Breast epithelium (tissue), 4 donors: ENCODE measurements at regions not wholly inside any gene's neighbourhood (a gene's known extent, or its start where the extent isn't known, plus 50 kb on each side); places are given as distances from the start of the nearest gene placed in this dataset.

Experiments
- DNase-seq, 2 donors: peaks; one replicate each; pipeline ENCODE4 v3.0.0-alpha.2; 2019; ENCODE audit warnings: low spot score in 2 of 2
- H3K27ac ChIP-seq, 2 donors: fragments of 200-600 bp; sonication (generic) in 1 of 2; one replicate each; pipeline ENCODE4 v1.5.1; 2016 to 2019; ENCODE audit warnings: mild to moderate bottlenecking in 1 of 2
- H3K27me3 ChIP-seq, 2 donors: fragments of 200-600 bp; sonication (generic) in 1 of 2; one replicate each; pipeline versions ENCODE4 v1.5.1 to v1.6.0; 2017 to 2019; ENCODE audit warnings: control low read depth in 1 of 2, mild to moderate bottlenecking in 1 of 2
- H3K36me3 ChIP-seq: fragments of 200-600 bp; one replicate; pipeline ENCODE4 v1.5.1; 2019
- H3K4me1 ChIP-seq, 2 donors: fragments of 200-600 bp; sonication (generic); one replicate each; pipeline ENCODE4 v1.5.1; 2016 to 2019; ENCODE audit warnings: control low read depth in 1 of 2
- H3K4me3 ChIP-seq, 3 donors: fragments of 200-600 bp; sonication (generic); 1 replicate in 2 of 3; 2 replicates in 1 of 3; pipeline ENCODE4 v1.5.1; 2016 to 2019; ENCODE audit warnings: mild to moderate bottlenecking in 3 of 3, moderate library complexity in 2 of 3
- H3K9me3 ChIP-seq, 2 donors: fragments of 200-600 bp; sonication (generic) in 1 of 2; one replicate each; pipeline ENCODE4 v1.5.1; 2016 to 2019; ENCODE audit warnings: control low read depth in 1 of 2
- POLR2A ChIP-seq: fragments of 450-650 bp; IDR thresholded peaks from one replicate; pipeline ENCODE4 v1.6.1; 2016; ENCODE audit warnings: antibody characterized with exemption, mild to moderate bottlenecking, moderate library complexity
- POLR2AphosphoS5 ChIP-seq, 3 donors: sonication (generic); formaldehyde crosslinking; IDR thresholded peaks; one replicate each; pipeline ENCODE4 v1.6.1; 2017; ENCODE audit warnings: antibody characterized with exemption in 3 of 3
- intact Hi-C: fragments of 100-400 bp; cut with DNase I; formaldehyde crosslinking; loops from one replicate; pipeline ENCODE4 v1.15.1; 2023; ENCODE audit warnings: low total_unique reads
- TF ChIP-seq, protein P1 (sequence below), 3 donors: fragments of 450-650 bp; IDR thresholded peaks; one replicate each; pipeline ENCODE4 v1.5.1; 2016 to 2017; ENCODE audit warnings: antibody characterized with exemption in 3 of 3, mild to moderate bottlenecking in 3 of 3, moderate library complexity in 3 of 3

DNA sequence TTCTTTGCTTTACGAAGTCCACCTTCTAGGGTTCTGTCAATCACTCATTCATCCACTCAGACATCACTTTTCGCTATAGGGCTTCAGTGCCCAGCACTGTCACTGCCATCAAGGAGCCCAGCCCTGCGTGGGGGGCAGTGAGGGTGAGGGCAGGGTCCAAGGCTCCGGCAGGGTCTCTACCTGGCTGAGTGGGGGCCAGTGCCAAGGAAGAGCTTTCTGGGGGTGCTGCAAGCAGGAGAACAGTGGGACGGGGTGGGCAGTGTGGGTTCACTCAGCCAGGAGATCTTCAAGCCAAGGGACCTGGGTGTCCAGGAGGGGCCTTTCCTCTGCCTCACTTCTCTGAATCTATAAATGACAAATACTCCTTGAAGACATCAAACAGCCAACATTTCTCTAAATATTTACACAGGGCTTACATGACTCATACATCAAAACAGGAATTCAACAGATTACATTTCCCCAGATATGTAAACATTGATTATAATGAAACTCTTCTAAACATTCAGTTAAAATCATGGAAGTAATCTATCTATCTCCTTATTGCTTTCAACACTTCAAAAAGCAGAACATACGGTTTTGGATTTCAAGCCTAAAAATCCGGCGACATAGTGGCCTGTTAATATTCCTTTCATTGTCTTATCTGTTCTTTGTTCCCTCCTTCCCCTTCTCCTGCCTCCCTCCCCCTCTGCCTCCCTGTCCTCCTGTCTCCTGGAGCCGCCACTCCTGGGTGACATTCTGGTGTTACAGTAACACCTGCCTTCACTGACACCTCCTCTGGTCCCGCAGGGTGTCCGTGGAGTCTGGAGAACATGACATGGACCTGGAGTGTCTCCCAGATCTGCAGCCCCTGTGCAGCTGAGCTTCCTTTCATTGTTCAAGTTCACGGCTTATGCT is 94.4 kb upstream of the ADRA2C start:
- Histone ChIP-seq H3K4me3 (no peak overlapping the region), H3K27ac (no peak overlapping the region), H3K9me3 (peaks cover 9 to 15% of the 10 kb centered on the region in 2 donors), H3K4me1 (no peaks in the 10 kb centered on the region), H3K27me3 (peaks cover 0 to 16% of the 10 kb centered on the region in 2 donors), H3K36me3 (no peaks in the 10 kb centered on the region)
- no peak for DNase-seq
- intact Hi-C loops = no loop called here
- TF ChIP-seq, protein P1, sequence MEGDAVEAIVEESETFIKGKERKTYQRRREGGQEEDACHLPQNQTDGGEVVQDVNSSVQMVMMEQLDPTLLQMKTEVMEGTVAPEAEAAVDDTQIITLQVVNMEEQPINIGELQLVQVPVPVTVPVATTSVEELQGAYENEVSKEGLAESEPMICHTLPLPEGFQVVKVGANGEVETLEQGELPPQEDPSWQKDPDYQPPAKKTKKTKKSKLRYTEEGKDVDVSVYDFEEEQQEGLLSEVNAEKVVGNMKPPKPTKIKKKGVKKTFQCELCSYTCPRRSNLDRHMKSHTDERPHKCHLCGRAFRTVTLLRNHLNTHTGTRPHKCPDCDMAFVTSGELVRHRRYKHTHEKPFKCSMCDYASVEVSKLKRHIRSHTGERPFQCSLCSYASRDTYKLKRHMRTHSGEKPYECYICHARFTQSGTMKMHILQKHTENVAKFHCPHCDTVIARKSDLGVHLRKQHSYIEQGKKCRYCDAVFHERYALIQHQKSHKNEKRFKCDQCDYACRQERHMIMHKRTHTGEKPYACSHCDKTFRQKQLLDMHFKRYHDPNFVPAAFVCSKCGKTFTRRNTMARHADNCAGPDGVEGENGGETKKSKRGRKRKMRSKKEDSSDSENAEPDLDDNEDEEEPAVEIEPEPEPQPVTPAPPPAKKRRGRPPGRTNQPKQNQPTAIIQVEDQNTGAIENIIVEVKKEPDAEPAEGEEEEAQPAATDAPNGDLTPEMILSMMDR (IDR thresholded peaks at IDR 0.05) = no peak
- TF ChIP-seq POLR2A = no peak
- TF ChIP-seq POLR2AphosphoS5 (IDR thresholded peaks at IDR 0.05) = no peak

DNA sequence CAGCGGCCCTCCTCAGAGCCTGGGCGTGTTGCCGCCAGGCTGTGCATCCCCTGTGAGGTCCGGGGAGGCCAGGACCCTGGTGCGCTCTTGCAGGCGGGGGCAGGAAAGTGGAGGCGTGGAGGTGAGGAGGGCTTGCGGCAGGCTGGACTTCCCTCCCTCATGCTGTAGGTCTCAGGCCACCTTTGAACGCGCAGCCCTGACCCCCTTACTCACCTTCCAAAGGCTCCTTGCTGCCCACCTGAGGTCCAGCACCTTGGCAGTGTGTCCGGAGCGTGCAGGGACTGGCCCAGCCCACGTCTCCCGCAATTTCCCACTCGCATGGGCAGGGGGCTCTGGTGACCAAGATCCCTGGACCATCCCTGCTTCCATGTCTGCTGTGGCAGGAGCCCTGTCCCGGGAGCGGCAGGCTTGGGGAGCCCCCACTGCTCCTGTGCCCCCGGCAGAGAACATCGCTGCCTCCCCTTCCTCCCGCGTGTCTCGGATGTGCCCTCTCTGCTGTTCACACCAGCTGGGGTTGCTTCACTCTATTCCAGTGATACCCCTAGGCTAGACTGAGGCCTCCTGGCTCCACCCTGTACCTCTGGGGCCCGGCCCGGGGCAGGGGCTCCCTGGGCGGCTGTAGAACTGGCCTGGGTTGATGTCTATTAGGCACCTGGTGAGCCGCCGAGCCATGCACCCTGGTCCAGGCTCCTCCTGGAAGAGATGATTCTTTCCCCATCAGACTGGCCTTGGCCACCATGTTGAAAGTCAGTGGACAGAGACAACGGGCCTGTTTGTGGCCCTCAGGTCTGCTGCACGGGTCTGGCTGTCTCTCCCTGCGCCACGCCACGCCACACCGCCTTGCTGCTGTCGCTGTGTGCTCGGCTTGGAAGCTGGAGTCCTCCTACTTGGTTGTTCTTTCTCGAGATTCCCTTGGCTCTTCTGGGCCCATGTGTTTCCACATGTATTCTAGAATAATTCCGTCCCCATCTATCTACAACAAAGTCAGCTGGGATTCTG is 95.4 kb upstream of the ADRA2C start:
- Histone ChIP-seq H3K4me1 (no peaks in the 10 kb centered on the region), H3K9me3 (peaks cover 11 to 19% of the 10 kb centered on the region in 2 donors), H3K4me3 (no peak overlapping the region), H3K36me3 (no peaks in the 10 kb centered on the region), H3K27ac (no peak overlapping the region), H3K27me3 (peaks cover 0 to 7% of the 10 kb centered on the region in 2 donors)
- no peak for DNase-seq
- TF ChIP-seq POLR2A (no peak), POLR2AphosphoS5 (IDR thresholded peaks at IDR 0.05) (no peak)
- TF ChIP-seq, protein P1 (IDR thresholded peaks at IDR 0.05) = no peak
- intact Hi-C loops = no loop called here

DNA sequence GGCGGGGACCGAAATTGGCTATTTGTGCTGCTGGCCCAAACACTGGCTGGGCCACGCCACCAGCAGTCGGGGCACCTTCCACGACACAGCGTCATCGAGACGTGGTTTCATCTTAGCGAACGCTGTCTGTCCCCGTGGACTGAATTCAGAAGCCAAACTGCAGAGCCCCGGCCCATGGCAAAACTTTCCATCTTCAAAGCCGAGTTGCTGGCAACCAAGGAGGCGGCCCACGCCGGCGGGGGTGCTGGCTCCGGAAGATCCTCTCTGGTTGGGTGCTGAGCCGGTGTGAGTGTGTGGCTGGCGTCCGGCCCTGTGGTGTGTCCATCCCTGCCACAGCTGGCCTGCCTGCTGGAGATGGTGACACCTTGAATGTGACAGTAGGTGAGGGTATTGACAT is 96.6 kb upstream of the ADRA2C start:
- H3K27me3 ChIP-seq = no peaks in the 10 kb centered on the region
- H3K9me3 ChIP-seq = peaks cover 11 to 19% of the 10 kb centered on the region in 2 donors
- TF ChIP-seq POLR2A (no peak), POLR2AphosphoS5 (IDR thresholded peaks at IDR 0.05) (no peak)
- TF ChIP-seq, protein P1 (IDR thresholded peaks at IDR 0.05) = no peak
- intact Hi-C loops = loop anchor here (5.0 kb wide), 1 partner anchor 1093 kb away; no protein-coding TSS in a partner anchor
- DNase-seq = no peak
- H3K4me3 ChIP-seq = no peak overlapping the region
- no peaks in the 10 kb centered on the region for H3K36me3 ChIP-seq
- H3K27ac ChIP-seq = no peak overlapping the region
- no peaks in the 10 kb centered on the region for H3K4me1 ChIP-seq

DNA sequence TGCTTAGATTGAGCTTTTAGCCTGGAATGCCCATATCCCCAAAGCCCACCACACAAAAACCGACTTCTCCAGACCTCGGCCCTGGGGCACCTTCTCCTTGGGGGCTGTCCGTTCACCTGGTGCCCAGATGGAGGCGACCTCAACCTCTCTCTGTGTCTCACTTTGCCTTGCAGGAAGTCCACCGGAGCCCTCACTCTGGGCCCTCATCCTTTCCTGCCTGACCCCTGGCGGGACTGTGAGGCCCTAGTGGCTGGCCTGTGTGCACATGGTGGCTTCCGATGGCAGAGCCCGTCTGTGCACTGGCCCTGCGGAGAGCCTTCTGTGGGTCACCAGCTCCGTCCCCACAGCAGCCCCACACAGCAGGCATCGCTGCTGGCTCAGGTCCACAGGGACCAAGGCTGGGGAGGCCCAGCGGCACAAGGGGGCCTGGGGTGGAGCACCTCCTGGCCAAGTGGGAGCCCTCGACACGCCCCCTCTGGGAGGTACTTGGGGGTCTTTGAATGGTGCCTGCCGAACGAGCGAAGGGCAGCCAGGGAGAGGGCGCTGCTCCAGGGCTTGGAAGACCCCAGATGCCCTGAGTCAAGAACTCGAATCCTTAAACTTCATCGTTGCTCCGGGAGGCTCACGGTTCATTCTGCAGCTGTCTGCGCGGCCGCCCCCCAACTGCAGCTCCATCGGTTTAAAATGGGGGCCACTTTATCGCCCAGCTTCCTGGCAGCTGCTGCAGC is 97.2 kb upstream of the ADRA2C start:
- TF ChIP-seq POLR2AphosphoS5 (IDR thresholded peaks at IDR 0.05) (no peak), POLR2A (no peak)
- TF ChIP-seq, protein P1 (IDR thresholded peaks at IDR 0.05) = no peak
- H3K4me1 ChIP-seq = no peaks in the 10 kb centered on the region
- no peak overlapping the region for H3K4me3 ChIP-seq
- no peak overlapping the region for H3K27ac ChIP-seq
- H3K9me3 ChIP-seq = peaks cover 11 to 19% of the 10 kb centered on the region in 2 donors
- DNase-seq = no peak
- intact Hi-C loops = loop anchor here (5.0 kb wide), 1 partner anchor 1093 kb away; no protein-coding TSS in a partner anchor
- no peaks in the 10 kb centered on the region for H3K27me3 ChIP-seq
- H3K36me3 ChIP-seq = no peaks in the 10 kb centered on the region
